Choroid plexus epithelial cell (primary cell): ENCODE measurements at regions not wholly inside any gene's neighbourhood (a gene's known extent, or its start where the extent isn't known, plus 50 kb on each side); places are given as distances from the start of the nearest gene placed in this dataset.
"Not testable (repeated sequence)": the region's sequence is repeated elsewhere in the genome, so short reads cannot be mapped to it uniquely, and the experiment has no call there.

Source experiments
- DNase-seq: peaks from one replicate; pipeline ENCODE4 v3.0.0-alpha.2; 2010; ENCODE audit warnings: low read depth
- H3K4me3 ChIP-seq: 2 replicates; pipeline ENCODE4 v1.5.1; 2011; ENCODE audit warnings: low read depth, mild to moderate bottlenecking, control low read depth, low read length, moderate library complexity
- CTCF ChIP-seq: conservative IDR thresholded peaks from 2 replicates; pipeline ENCODE4 v1.5.1; 2011; ENCODE audit warnings: low read depth, mild to moderate bottlenecking, control low read depth, inconsistent platforms, low read length, moderate library complexity

GRCh38 chr11:134856056-134856971, 444.3 kb upstream of the B3GAT1 start:
- no peak for TF ChIP-seq CTCF
- no peak overlapping the region for H3K4me3 ChIP-seq
- DNase-seq = no peak

- H3K4me3 ChIP-seq = no peak overlapping the region
- no peak for TF ChIP-seq CTCF
- no peak for DNase-seq
These were observed 442.2 kb upstream of the B3GAT1 start for GRCh38 chr11:134853992-134854991.

GRCh38 chr11:134851503-134852224, 439.6 kb upstream of the B3GAT1 start:
- not testable (repeated sequence) for H3K4me3 ChIP-seq, DNase-seq

- no peak for DNase-seq
- TF ChIP-seq CTCF = no peak
- no peak overlapping the region for H3K4me3 ChIP-seq
These were observed 438.5 kb upstream of the B3GAT1 start for GRCh38 chr11:134850566-134850965.

- TF ChIP-seq CTCF = no peak
- H3K4me3 ChIP-seq = no peak overlapping the region
- no peak for DNase-seq
These were observed 437.8 kb upstream of the B3GAT1 start for GRCh38 chr11:134849833-134850232.

- no peak for DNase-seq
- H3K4me3 ChIP-seq = no peak overlapping the region
- no peak for TF ChIP-seq CTCF
These were observed 435.2 kb upstream of the B3GAT1 start for GRCh38 chr11:134847083-134847715.
